ENCODE measurements at regions not wholly inside any gene's neighbourhood (a gene's known extent, or its start where the extent isn't known, plus 50 kb on each side); places are given as distances from the start of the nearest gene placed in this dataset.

GRCh38 chr13:32907211-32907610, 109.0 kb upstream of the KL start:
- TF ChIP-seq CTCF (IDR thresholded peaks at IDR 0.05) (no peak), POLR2AphosphoS5 (IDR thresholded peaks at IDR 0.05) (no peak), POLR2A (IDR thresholded peaks at IDR 0.05; ENCODE audit: low read depth) (no peak), EP300 (IDR thresholded peaks at IDR 0.05) (no peak)

Data from esophagus muscularis mucosa (tissue), 4 donors.